SK-N-SH (cell line): ENCODE measurements at regions not wholly inside any gene's neighbourhood (a gene's known extent, or its start where the extent isn't known, plus 50 kb on each side); places are given as distances from the start of the nearest gene placed in this dataset.

ENCODE experiments used
- CTCF ChIA-PET: fragments of 300-600, 350-600 bp; formaldehyde crosslinking; extraction: SDS; loops from one replicate; lab custom pipeline; 2021; lab: Yijun Ruan, JAX
- POLR2A ChIA-PET: fragments of 350-600 bp; sonication (Branson Sonifier 250); formaldehyde crosslinking; extraction: SDS; loops from one replicate; lab custom pipeline; 2020; ENCODE audit warnings: antibody characterized with exemption, inconsistent platforms; lab: Yijun Ruan, JAX
- DNase-seq: peaks from one replicate; pipeline ENCODE4 v3.0.0; 2012
- H2AFZ ChIP-seq: fragments of 200-600 bp; sonication (generic); 2 replicates; pipeline ENCODE4 v1.8.1; 2016; ENCODE audit warnings: antibody characterized with exemption, mild to moderate bottlenecking, low read depth
- H3F3A ChIP-seq: fragments of 200-600 bp; sonication (generic); replicated peaks from 2 replicates; pipeline ENCODE3; 2016; ENCODE audit warnings: antibody characterized with exemption, mild to moderate bottlenecking; ENCODE audit not compliant: insufficient read depth
- H3K27ac ChIP-seq, 2 experiments: fragments of 200-500 bp in 1 of 2; fragments of 200-600 bp in 1 of 2; sonication (Bioruptor generic) in 1 of 2; sonication (generic), shearing (Covaris generic) in 1 of 2; 2 replicates each; pipeline versions ENCODE4 v1.5.1 to v1.6.1; 2014 to 2016; ENCODE audit warnings: low read depth in 2 of 2, inconsistent platforms in 1 of 2, low read length in 1 of 2, mild to moderate bottlenecking in 1 of 2, mixed read lengths in 1 of 2
- H3K27me3 ChIP-seq: fragments of 200-600 bp; sonication (generic), shearing (Covaris generic); 2 replicates; pipeline ENCODE4 v1.6.1; 2016; ENCODE audit warnings: mixed run types; ENCODE audit not compliant: insufficient read depth
- H3K36me3 ChIP-seq, 2 experiments: fragments of 200-500 bp in 1 of 2; fragments of 200-600 bp in 1 of 2; sonication (Bioruptor generic) in 1 of 2; sonication (generic) in 1 of 2; replicated peaks in 1 of 2; 2 replicates each; pipeline versions ENCODE3 to v1.5.1; 2014 to 2016; ENCODE audit warnings: low read length in 1 of 2, mild to moderate bottlenecking in 1 of 2; ENCODE audit not compliant: insufficient read depth in 2 of 2, control insufficient read depth in 1 of 2
- H3K4me1 ChIP-seq, 2 experiments: fragments of 200-500 bp in 1 of 2; fragments of 200-600 bp in 1 of 2; sonication (Bioruptor generic) in 1 of 2; sonication (generic), shearing (Covaris generic) in 1 of 2; 2 replicates each; pipeline versions ENCODE4 v1.5.1 to v1.6.1; 2014 to 2016; ENCODE audit warnings: low read depth in 1 of 2, low read length in 1 of 2, mixed run types in 1 of 2; ENCODE audit not compliant: insufficient read depth in 2 of 2, control insufficient read depth in 1 of 2
- H3K4me2 ChIP-seq: fragments of 200-600 bp; sonication (generic), shearing (Covaris generic); 2 replicates; pipeline ENCODE4 v1.6.1; 2017; ENCODE audit warnings: mixed run types
- H3K4me3 ChIP-seq, 2 experiments: fragments of 200-500 bp in 1 of 2; fragments of 200-600 bp in 1 of 2; sonication (Bioruptor generic) in 1 of 2; sonication (generic), shearing (Covaris generic) in 1 of 2; 2 replicates each; pipeline versions ENCODE4 v1.5.1 to v1.8.1; 2014 to 2016; ENCODE audit warnings: low read depth in 2 of 2, inconsistent platforms in 1 of 2, low read length in 1 of 2, mild to moderate bottlenecking in 1 of 2, mixed read lengths in 1 of 2, moderate library complexity in 1 of 2
- H3K79me2 ChIP-seq: fragments of 200-600 bp; sonication (generic); 2 replicates; pipeline ENCODE4 v1.8.1; 2017; ENCODE audit warnings: mild to moderate bottlenecking; ENCODE audit not compliant: insufficient read depth
- H3K9ac ChIP-seq: fragments of 200-600 bp; sonication (generic); 2 replicates; pipeline ENCODE4 v1.6.1; 2017; ENCODE audit warnings: mixed run types
- H3K9me2 ChIP-seq: fragments of 200-600 bp; sonication (generic); 2 replicates; pipeline ENCODE4 v1.6.1; 2017; ENCODE audit warnings: mixed run types
- H3K9me3 ChIP-seq: fragments of 200-600 bp; sonication (generic); 2 replicates; pipeline ENCODE4 v1.6.1; 2017; ENCODE audit warnings: mixed run types, mild to moderate bottlenecking, moderate library complexity
- H4K20me1 ChIP-seq: fragments of 200-600 bp; sonication (generic); 2 replicates; pipeline ENCODE4 v1.6.1; 2017; ENCODE audit warnings: mild to moderate bottlenecking, mixed run types; ENCODE audit not compliant: insufficient read depth
- EP300 ChIP-seq, 2 experiments: IDR thresholded peaks; 2 replicates each; pipeline versions ENCODE4 v1.4.0 to v1.6.1; 2012; ENCODE audit warnings: borderline replicate concordance in 1 of 2, low read depth in 1 of 2, low read length in 1 of 2
- FOSL2 ChIP-seq: IDR thresholded peaks from 2 replicates; pipeline ENCODE4 v1.4.0; 2012; ENCODE audit warnings: low read depth, mild to moderate bottlenecking, moderate library complexity, borderline replicate concordance
- FOXJ3 ChIP-seq: sonication (generic); formaldehyde crosslinking; IDR thresholded peaks from 2 replicates; pipeline ENCODE4 v1.5.1; 2020; ENCODE audit warnings: mild to moderate bottlenecking, missing genetic modification reagents
- GABPA ChIP-seq: IDR thresholded peaks from 2 replicates; pipeline ENCODE4 v1.4.0; 2012; ENCODE audit warnings: low read depth, mild to moderate bottlenecking
- GATA2 ChIP-seq: sonication (generic); formaldehyde crosslinking; IDR thresholded peaks from 2 replicates; pipeline ENCODE4 v1.5.0; 2020; ENCODE audit warnings: mild to moderate bottlenecking, missing genetic modification reagents
- MEF2A ChIP-seq: IDR thresholded peaks from 2 replicates; pipeline ENCODE4 v1.4.0; 2012; ENCODE audit warnings: low read depth, borderline replicate concordance
- MXI1 ChIP-seq: IDR thresholded peaks from 2 replicates; pipeline ENCODE4 v1.6.1; 2012; ENCODE audit warnings: mild to moderate bottlenecking, low read depth, low read length, improper control_type of control experiment
- NFIC ChIP-seq: IDR thresholded peaks from 2 replicates; pipeline ENCODE4 v1.4.0; 2012; ENCODE audit warnings: borderline replicate concordance
- NRF1 ChIP-seq: IDR thresholded peaks from 2 replicates; pipeline ENCODE4 v1.6.1; 2012; ENCODE audit warnings: low read depth, mild to moderate bottlenecking, low read length
- POLR2AphosphoS5 ChIP-seq: IDR thresholded peaks from 2 replicates; pipeline ENCODE4 v1.6.1; 2012; ENCODE audit warnings: low read depth, low read length
- RCOR1 ChIP-seq: fragments of 150-350 bp; IDR thresholded peaks from 2 replicates; pipeline ENCODE4 v1.6.1; 2017; ENCODE audit warnings: antibody characterized with exemption, low read length
- RFX5 ChIP-seq: IDR thresholded peaks from 2 replicates; pipeline ENCODE4 v1.6.1; 2012; ENCODE audit warnings: mild to moderate bottlenecking, improper control_type of control experiment, low read length
- SIN3A ChIP-seq: IDR thresholded peaks from 2 replicates; pipeline ENCODE4 v1.6.1; 2012; ENCODE audit warnings: low read depth, mild to moderate bottlenecking, low read length, moderate library complexity, borderline replicate concordance
- SMC3 ChIP-seq: IDR thresholded peaks from 2 replicates; pipeline ENCODE4 v1.6.1; 2012; ENCODE audit warnings: low read depth, low read length, improper control_type of control experiment
- WGBS: methylation state at CpG from one replicate; pipeline ENCODE4 v1.1.6; 2017; ENCODE audit warnings: low lambda C conversion rate; 5-methylcytosine and 5-hydroxymethylcytosine counted together
- TF ChIP-seq, protein P1 (sequence below): fragments of 200-600 bp; sonication (generic); IDR thresholded peaks from 2 replicates; pipeline ENCODE4 v1.6.1; 2017; ENCODE audit warnings: antibody characterized with exemption, mild to moderate bottlenecking, moderate library complexity
- TF ChIP-seq, protein P2 (sequence below): IDR thresholded peaks from 2 replicates; pipeline ENCODE4; 2012
- TF ChIP-seq, protein P3 (sequence below): fragments of 150-350 bp; IDR thresholded peaks from 2 replicates; pipeline ENCODE4 v1.6.1; 2016; ENCODE audit warnings: mild to moderate bottlenecking, low read depth, low read length

DNA sequence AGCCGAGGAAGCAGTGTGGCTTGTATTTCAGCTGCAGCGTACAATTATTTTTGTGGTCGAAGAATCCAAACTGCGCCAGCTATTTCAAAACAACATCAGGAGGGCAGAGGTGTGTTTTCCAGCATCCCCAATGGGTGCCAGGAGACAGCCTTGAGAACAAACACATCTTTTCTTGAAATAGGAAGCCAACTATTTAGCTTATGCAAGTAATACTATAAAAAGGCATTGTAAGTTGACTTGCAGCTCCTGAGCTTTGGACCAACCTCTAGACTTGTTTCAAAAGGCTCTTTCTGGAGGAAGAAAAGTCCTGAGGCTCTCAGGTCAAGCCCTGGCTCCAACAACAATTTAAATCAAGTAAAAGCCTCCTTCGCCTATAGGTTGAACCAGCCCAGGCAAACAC, 86.6 kb upstream of the HNF1B start:
- TF ChIP-seq POLR2AphosphoS5 = no peak
- no peak for TF ChIP-seq FOSL2
- no peak for TF ChIP-seq NRF1
- no peak for TF ChIP-seq MEF2A
- TF ChIP-seq, all 33 proteins: peak for 0
- Histone ChIP-seq H3K9ac (no peak overlapping the region), H4K20me1 (no peaks in the 10 kb centered on the region), H3K79me2 (no peaks in the 10 kb centered on the region), H3K4me1 (peaks cover 0 to 6% of the 10 kb centered on the region in 2 experiments; a peak in 1 of 4 replicates), H3K36me3 (no peaks in the 10 kb centered on the region), H3K27ac (no peak overlapping the region), H3K9me2 (no peaks in the 10 kb centered on the region), H3K9me3 (no peaks in the 10 kb centered on the region), H2AFZ (no peak overlapping the region), H3K27me3 (no peaks in the 10 kb centered on the region; the same call in 1 of the 2 replicates), H3K4me2 (no peak overlapping the region), H3F3A (no peaks in the 10 kb centered on the region), H3K4me3 (no peak overlapping the region)
- DNase-seq = no peak
- WGBS = 79% methylated on average over 5 of the region's 5 CpGs
- ChIA-PET CTCF (interaction anchor here (1.8 kb wide), 1 partner anchor 15 kb away, joined by 7 read pairs; no protein-coding TSS in a partner anchor), POLR2A (no interaction called here)

DNA sequence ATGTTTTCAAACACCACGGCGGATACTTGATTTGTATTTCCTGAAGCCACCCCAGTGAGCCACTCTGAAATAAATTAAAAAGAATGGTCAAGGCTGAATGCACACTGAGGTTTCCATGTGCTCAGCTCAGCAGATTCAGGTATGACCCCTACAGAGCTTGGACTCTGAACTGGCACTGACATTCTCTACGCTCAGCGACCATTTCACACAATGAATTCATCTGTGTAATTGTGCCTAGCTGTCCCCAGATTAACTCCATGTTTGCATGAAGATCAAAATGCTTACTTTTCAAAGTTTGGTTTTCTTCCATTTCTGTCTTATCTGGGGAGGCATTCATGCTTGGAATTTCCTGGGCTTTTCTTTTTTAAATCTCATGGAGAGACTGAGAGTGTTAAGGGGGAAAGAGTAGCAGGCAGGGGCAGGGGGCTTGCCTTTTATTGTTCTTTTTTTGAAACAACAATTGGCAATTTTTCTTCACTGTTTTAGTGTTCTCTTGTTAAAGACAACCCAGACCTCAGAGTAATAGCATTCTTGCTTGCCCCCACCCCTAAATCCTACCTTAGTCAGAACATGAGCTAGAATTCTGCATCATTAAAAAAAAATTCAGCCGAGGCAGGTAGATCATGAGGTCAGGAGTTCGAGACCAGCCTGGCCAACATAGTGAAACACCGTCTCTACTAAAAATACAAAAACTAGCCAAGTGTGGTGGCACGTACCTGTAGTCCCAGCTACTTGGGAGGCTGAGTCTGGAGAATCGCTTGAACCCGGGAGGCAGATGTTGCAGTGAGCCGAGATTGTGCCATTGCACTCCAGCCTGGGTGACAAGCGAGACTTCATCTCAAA, 85.5 kb upstream of the HNF1B start:
- TF ChIP-seq, protein P1, sequence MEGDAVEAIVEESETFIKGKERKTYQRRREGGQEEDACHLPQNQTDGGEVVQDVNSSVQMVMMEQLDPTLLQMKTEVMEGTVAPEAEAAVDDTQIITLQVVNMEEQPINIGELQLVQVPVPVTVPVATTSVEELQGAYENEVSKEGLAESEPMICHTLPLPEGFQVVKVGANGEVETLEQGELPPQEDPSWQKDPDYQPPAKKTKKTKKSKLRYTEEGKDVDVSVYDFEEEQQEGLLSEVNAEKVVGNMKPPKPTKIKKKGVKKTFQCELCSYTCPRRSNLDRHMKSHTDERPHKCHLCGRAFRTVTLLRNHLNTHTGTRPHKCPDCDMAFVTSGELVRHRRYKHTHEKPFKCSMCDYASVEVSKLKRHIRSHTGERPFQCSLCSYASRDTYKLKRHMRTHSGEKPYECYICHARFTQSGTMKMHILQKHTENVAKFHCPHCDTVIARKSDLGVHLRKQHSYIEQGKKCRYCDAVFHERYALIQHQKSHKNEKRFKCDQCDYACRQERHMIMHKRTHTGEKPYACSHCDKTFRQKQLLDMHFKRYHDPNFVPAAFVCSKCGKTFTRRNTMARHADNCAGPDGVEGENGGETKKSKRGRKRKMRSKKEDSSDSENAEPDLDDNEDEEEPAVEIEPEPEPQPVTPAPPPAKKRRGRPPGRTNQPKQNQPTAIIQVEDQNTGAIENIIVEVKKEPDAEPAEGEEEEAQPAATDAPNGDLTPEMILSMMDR = no peak
- TF ChIP-seq SMC3 (no peak), POLR2AphosphoS5 (no peak), RCOR1 (no peak), RFX5 (no peak), MXI1 (no peak), NFIC (no peak), SIN3A (no peak), GABPA (no peak), FOXJ3 (CRISPR knock-in tag) (no peak), EP300 (IDR thresholded peaks at IDR 0.05; ENCODE audit: borderline replicate concordance in 1 of 2, low read depth in 1 of 2, low read length in 1 of 2) (no peak), GATA2 (CRISPR knock-in tag) (no peak)
- TF ChIP-seq, protein P2, sequence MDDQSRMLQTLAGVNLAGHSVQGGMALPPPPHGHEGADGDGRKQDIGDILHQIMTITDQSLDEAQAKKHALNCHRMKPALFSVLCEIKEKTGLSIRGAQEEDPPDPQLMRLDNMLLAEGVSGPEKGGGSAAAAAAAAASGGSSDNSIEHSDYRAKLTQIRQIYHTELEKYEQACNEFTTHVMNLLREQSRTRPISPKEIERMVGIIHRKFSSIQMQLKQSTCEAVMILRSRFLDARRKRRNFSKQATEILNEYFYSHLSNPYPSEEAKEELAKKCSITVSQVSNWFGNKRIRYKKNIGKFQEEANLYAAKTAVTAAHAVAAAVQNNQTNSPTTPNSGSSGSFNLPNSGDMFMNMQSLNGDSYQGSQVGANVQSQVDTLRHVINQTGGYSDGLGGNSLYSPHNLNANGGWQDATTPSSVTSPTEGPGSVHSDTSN = no peak
- TF ChIP-seq, protein P3, sequence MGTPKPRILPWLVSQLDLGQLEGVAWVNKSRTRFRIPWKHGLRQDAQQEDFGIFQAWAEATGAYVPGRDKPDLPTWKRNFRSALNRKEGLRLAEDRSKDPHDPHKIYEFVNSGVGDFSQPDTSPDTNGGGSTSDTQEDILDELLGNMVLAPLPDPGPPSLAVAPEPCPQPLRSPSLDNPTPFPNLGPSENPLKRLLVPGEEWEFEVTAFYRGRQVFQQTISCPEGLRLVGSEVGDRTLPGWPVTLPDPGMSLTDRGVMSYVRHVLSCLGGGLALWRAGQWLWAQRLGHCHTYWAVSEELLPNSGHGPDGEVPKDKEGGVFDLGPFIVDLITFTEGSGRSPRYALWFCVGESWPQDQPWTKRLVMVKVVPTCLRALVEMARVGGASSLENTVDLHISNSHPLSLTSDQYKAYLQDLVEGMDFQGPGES = no peak
- TF ChIP-seq, all 33 proteins: peak for 0
- Histone ChIP-seq H3K27me3 (no peaks in the 10 kb centered on the region), H3K9ac (no peak overlapping the region), H3K36me3 (no peaks in the 10 kb centered on the region), H3K9me2 (no peaks in the 10 kb centered on the region), H3F3A (no peaks in the 10 kb centered on the region), H3K4me2 (no peak overlapping the region), H3K27ac (no peak overlapping the region), H2AFZ (no peak overlapping the region), H3K79me2 (no peaks in the 10 kb centered on the region), H3K9me3 (no peaks in the 10 kb centered on the region), H3K4me1 (peaks cover 0 to 7% of the 10 kb centered on the region in 2 experiments; a peak in 2 of 4 replicates), H3K4me3 (no peak overlapping the region), H4K20me1 (no peaks in the 10 kb centered on the region)
- ChIA-PET POLR2A (no interaction called here), CTCF (interaction anchor here (1.8 kb wide), 1 partner anchor 14 kb away, joined by 7 read pairs; no protein-coding TSS in a partner anchor)
- no peak for DNase-seq
- WGBS = 80% methylated on average over 12 of the region's 12 CpGs
